GM19397 (cell line): ENCODE measurements at regions not wholly inside any gene's neighbourhood (a gene's known extent, or its start where the extent isn't known, plus 50 kb on each side); places are given as distances from the start of the nearest gene placed in this dataset.
"Not testable (repeated sequence)": the region's sequence is repeated elsewhere in the genome, so short reads cannot be mapped to it uniquely, and the experiment has no call there.

Experiments
- ATAC-seq: cut with Tn5 transposase; IDR thresholded peaks from one replicate; pipeline ENCODE4 v1.9.1; 2021; ENCODE audit warnings: mild to moderate bottlenecking, moderate library complexity; ENCODE audit not compliant: unreplicated experiment

DNA sequence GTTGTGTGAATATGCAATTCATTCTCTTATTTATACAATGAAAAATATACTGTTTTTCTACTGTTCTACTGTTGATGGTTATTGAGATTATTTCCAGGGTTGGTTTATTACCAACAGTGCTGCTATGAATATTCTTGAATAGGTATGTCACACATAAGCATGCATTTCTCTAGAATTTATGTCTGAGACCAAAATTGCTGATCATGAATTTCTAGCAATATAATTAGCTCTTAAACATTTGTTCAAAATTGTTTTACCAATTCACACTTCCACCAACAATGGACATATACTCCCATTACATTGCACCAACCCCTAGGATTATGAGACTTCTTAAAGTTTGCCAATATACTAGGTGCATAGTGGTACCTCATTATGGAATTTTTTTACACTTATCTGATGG is 164.1 kb upstream of the KCNQ5 start:
- no peak for ATAC-seq

- ATAC-seq, result no peak
These were observed 163.3 kb upstream of the KCNQ5 start for GRCh38 chr6:72458521-72458920.

DNA sequence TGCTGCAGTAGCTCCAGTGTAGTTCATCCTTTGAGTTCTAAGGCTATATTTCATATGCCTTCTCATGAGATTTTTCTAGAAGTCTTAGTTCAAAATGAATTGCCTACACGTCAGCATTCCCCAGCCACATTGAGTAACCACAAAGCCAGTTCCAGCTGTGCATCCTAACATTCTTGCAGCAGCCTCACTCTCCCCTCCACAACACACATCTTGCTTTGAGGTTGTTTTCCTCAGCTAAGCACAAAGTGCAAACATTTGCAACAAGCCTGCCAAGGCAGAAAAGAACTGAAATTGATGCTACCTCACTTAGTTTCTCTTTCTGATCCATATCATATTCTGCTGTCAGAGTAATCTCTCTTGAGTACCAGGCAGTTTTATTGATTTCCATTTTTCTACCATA is 160.7 kb upstream of the KCNQ5 start:
- no peak for ATAC-seq

- ATAC-seq, result no peak
These were observed 157.6 kb upstream of the KCNQ5 start for GRCh38 chr6:72464246-72464645.

- no peak for ATAC-seq
These were observed 156.8 kb upstream of the KCNQ5 start for GRCh38 chr6:72464791-72465691.

DNA sequence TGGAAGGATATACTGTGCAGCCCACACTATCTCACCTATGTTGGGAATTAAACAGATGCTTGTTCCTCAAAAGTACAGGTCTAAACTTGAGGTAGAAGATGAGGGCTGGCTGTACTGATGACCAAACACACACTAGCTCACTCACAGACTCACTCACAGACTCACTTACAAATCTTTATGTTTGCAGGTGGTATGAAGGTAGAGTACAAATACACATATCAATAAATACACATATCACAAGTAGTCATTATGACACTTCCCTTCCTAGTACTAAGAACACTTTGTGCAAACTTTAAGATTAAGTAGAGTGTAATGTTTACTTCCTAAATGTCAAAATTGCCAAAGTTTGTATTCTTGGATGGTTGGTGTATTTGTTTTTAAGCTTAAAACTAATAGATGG is 155.4 kb upstream of the KCNQ5 start:
- no peak for ATAC-seq

DNA sequence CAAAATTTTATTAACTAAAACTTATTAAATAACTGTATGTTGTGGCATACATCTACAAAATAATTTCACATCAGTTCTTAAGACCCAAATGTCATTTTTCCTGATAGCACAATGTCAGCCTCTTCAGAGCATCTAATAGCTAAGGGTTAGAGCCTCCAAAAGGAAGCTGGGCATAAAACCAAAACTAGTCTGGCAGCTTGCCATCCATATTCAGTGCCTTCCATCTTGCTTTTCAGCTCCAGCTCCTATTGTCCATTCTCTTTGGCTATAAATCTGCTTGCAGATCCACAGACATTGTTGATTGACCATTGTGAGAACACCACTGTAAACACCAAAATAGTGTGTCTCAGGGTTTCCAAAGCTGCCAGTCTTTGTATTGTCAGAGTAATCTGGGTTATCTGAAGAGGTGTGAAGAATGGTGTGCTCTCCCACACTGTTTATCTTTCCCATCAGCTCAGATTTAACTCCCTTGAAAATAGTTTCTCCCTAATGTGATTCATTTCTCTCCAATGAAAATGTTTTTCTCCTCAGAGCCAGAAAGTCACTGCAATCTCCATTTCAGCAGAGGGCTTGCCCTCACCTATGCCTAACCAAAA is 154.8 kb upstream of the KCNQ5 start:
- no peak for ATAC-seq

DNA sequence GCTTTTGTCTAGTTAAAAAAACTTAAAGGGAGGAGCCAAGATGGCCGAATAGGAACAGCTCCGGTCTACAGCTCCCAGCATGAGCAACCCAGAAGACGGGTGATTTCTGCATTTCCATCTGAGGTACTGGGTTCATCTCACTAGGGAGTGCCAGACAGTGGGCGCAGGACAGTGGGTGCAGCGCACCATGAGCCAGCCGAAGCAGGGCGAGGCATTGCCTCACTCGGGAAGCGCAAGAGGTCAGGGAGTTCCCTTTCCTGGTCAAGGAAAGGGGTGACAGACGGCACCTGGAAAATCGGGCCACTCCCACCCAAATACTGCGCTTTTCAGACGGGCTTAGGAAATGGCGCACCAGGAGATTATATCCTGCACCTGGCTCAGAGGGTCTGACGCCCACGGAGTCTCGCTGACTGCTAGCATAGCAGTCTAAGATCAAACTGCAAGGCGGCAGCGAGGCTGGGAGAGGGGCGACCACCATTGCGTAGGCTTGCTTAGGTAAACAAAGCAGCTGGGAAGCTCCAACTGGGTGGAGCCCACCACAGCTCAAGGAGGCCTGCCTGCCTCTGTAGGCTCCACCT is 152.4 kb upstream of the KCNQ5 start:
- not testable (repeated sequence) for ATAC-seq

- ATAC-seq, result no peak
These were observed 145.8 kb upstream of the KCNQ5 start for GRCh38 chr6:72476051-72476450.

DNA sequence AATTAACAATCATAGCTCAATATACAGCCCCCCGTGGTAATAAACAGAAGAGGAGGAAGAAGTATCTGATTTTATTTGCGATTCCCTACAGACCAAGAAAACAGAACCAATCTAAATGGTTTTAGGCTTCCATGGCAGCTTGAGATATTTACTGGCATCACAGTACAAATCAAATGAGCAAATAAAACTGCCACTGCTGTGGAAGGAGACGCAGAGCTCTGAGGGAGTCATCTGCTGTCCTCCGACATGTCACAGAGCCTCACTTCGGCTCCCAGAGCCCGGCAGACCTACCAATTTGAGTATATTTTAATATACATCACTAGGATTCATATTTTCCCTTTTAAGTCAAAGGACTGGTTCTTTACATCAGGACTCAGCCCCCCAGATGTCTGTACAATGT is 145.2 kb upstream of the KCNQ5 start:
- ATAC-seq, result no peak

GRCh38 chr6:72495441-72495840 is 126.4 kb upstream of the KCNQ5 start:
- ATAC-seq, result no peak

- no peak for ATAC-seq
These were observed 124.7 kb upstream of the KCNQ5 start for GRCh38 chr6:72497186-72497585.

DNA sequence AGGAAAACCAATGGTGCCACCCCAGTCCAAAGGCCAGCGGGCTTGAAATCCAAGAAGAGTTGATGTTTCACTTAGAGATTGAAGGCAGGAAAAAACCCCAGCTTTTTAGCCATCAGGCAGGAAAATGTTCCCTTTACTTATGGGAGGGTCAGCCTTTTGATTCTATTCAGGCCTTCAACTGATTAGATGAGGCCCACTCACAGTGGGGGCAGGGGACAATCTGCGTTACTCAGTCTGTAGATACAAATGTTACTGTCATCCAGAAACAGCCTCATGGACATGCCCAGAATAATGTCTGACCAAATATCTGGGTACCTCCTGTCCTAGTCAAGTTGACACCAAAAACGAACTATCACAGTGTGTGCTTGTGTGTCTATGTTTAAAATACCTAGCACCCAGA is 121.2 kb upstream of the KCNQ5 start:
- no peak for ATAC-seq

- no peak for ATAC-seq
These were observed 117.5 kb upstream of the KCNQ5 start for GRCh38 chr6:72504406-72504805.

GRCh38 chr6:72505446-72505845 is 116.4 kb upstream of the KCNQ5 start:
- ATAC-seq, result no peak

DNA sequence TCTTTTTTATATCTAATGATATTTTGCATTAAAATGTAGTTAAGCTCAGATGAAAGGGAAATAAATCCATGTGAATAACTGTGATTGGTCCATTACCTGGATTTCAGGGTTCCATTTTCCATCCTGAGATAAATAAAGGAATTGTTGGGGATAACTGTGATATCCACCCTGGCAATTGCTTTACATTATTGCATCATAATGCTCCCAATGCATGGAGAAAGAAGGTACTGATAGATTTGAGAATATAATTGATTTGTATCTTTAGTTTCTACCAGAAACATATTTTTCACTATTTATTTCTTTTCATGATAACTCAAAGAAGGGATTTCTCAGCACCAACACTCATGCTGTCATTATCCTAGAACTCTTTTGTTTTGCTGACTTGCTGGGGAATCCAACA is 102.0 kb upstream of the KCNQ5 start:
- ATAC-seq, result no peak

- no peak for ATAC-seq
These were observed 100.2 kb upstream of the KCNQ5 start for GRCh38 chr6:72521684-72522083.

DNA sequence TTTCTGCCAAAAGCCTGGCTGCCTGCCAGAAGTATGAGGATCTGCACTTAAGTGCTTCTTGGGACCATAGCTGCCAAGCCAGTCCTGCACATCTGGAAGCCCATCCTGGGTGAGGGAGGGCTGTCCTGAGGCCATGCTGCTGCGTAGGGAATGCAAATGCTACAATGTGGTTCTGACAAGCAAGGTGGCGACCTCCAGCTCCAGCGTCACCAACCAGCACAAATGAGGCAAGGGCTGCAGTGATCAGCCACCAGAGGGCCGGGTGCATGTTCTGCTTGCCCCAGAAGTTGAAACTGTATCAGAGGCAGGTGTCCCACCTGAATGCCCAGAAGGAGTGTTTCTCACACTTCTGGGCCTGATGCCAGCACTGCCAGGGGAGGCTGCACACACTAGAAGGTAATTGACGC is 99.1 kb upstream of the KCNQ5 start:
- no peak for ATAC-seq

GRCh38 chr6:72524011-72524645 is 97.7 kb upstream of the KCNQ5 start:
- ATAC-seq, result peak; percentile 58

DNA sequence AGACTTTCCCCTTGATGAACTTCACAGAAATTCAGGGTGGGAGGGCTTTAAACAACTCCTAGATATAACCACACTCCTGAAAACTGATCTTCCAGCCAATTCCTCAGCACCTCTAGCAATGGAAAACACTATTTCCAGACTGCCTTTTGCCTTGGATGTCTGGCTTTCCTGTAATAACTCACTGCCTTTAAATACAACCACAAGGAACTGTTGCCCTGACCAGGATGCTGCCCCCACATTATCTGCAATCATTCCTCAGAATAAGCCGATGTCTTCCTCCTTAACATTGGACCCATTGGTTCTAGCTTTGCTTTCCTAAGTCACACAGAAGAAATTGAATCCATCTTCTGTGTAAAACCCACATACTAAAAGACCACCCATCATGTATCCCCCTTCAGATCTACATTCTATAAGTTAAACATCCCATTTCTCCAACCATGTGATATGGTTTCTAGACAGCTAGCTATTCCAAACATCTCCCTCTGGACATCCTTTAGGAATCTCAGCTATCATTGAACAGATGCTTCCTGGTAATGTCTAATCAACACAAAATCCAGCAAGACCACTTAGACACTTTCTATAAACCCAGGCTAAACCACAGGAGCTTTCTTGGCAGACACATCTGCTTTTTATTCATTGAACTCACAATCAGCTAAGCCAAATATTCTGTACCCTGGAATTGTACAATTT is 95.9 kb upstream of the KCNQ5 start:
- no peak for ATAC-seq

DNA sequence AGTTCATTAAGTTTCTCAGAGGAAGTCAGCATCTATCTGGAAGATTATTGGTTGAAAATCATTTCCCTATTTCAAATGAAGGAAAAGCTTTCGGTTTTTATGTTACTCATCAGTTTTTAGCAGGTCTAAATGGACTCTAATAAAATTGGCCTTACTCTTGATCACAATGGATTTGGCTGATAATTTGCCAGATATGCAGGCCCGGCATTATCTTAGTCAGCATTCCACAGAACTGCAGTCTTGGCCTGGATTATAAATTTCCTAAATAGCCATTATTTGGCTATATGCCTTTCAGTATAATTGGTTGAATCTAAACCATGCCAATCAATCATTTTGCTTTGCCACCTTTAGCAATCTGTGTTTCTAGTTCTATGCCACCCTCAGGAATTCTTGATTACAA is 91.7 kb upstream of the KCNQ5 start:
- no peak for ATAC-seq
